ENCODE measurements at regions not wholly inside any gene's neighbourhood (a gene's known extent, or its start where the extent isn't known, plus 50 kb on each side); places are given as distances from the start of the nearest gene placed in this dataset.

GRCh38 chr13:106623799-106624460 lies 56.0 kb upstream of the ARGLU1 start:
- DNase-seq, result no peak

GRCh38 chr13:106621833-106622232 lies 53.9 kb upstream of the ARGLU1 start:
- DNase-seq, result no peak

GRCh38 chr13:106619688-106620555 lies 52.0 kb upstream of the ARGLU1 start:
- peak; percentile 9 for DNase-seq

Measured in DMS 273 treated with DMSO at 0.1 percent for 48 hours (cell line).